ENCODE measurements at regions not wholly inside any gene's neighbourhood (a gene's known extent, or its start where the extent isn't known, plus 50 kb on each side); places are given as distances from the start of the nearest gene placed in this dataset.

DNA sequence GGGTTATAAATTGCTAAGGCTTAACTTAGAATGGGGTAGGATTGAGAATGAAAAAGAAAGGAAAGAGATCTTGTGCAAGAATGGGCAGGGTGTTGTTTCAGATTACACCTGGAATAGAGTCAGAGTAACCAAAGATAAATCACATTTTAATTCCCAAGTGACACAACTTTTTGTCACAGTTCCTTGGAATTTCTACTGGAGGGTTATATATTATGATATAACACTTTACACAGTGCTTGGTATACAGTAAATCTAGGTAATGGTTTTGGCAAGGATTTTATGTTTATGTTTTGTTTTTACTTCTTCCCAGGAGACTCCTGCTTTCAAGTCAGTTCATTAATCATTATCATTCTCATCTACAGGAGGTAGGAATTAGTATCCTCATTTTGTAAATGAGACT, 115.7 kb upstream of the KCNJ16 start:
- TF ChIP-seq CTCF (IDR thresholded peaks at IDR 0.05): no peak
- no peak for TF ChIP-seq POLR2A (IDR thresholded peaks at IDR 0.05)

Data from breast epithelium (tissue), 3 donors.